K562 (cell line): ENCODE measurements at regions not wholly inside any gene's neighbourhood (a gene's known extent, or its start where the extent isn't known, plus 50 kb on each side); places are given as distances from the start of the nearest gene placed in this dataset.

Experiments
- BHLHE40 ChIP-seq: IDR thresholded peaks from 2 replicates; pipeline ENCODE4 v1.6.1; 2011; ENCODE audit warnings: low read length, improper control_type of control experiment
- CHD1 ChIP-seq: fragments of 200-600 bp; sonication (generic); IDR thresholded peaks from one replicate; pipeline ENCODE4 v1.6.1; 2012; ENCODE audit warnings: mild to moderate bottlenecking, moderate library complexity, low read length, inconsistent platforms
- CTCF ChIP-seq, 3 experiments: IDR thresholded peaks in 2 of 3; conservative IDR thresholded peaks in 1 of 3; 2 replicates each; pipeline ENCODE4 v1.5.1; 2011 to 2012; ENCODE audit warnings: low read length in 3 of 3, mild to moderate bottlenecking in 3 of 3, control low read depth in 2 of 3, improper control_type of control experiment in 1 of 3, inconsistent platforms in 1 of 3, low read depth in 1 of 3, mixed read lengths in 1 of 3, moderate library complexity in 1 of 3; ENCODE audit not compliant: insufficient read depth in 2 of 3
- NBN ChIP-seq: fragments of 450-650 bp; IDR thresholded peaks from 2 replicates; pipeline ENCODE4 v1.6.1; 2016; ENCODE audit warnings: low read depth, mild to moderate bottlenecking
- NRF1 ChIP-seq, 2 experiments: fragments of 450-650 bp; IDR thresholded peaks in 1 of 2; conservative IDR thresholded peaks in 1 of 2; 2 replicates each; pipeline ENCODE4 v1.6.1; 2014; ENCODE audit warnings: mild to moderate bottlenecking in 2 of 2
- POLR2AphosphoS5 ChIP-seq: IDR thresholded peaks from 2 replicates; pipeline ENCODE4 v1.6.1; 2011; ENCODE audit warnings: mild to moderate bottlenecking, low read depth, low read length, moderate library complexity; ENCODE audit not compliant: control insufficient read depth, insufficient read depth
- TEAD4 ChIP-seq, 2 experiments: sonication (generic) in 1 of 2; formaldehyde crosslinking in 1 of 2; IDR thresholded peaks; 2 replicates each; pipeline versions ENCODE4 v1.6.1 to v1.8.0; 2012 to 2022; ENCODE audit warnings: borderline replicate concordance in 1 of 2, inconsistent platforms in 1 of 2, low read length in 1 of 2, mild to moderate bottlenecking in 1 of 2, missing genetic modification reagents in 1 of 2
- ZNF445 ChIP-seq: fragments of 250-450 bp; sonication (Bioruptor Pico); IDR thresholded peaks from 2 replicates; pipeline ENCODE4 v1.4.0; 2020; ENCODE audit warnings: low read depth, mild to moderate bottlenecking, moderate library complexity
- TF ChIP-seq, protein P1 (sequence below): fragments of 450-650 bp; formaldehyde crosslinking; IDR thresholded peaks from 2 replicates; pipeline ENCODE4 v1.4.0; 2022; ENCODE audit warnings: missing genetic modification characterization
- TF ChIP-seq, protein P2 (sequence below): fragments of 250-450 bp; sonication (Bioruptor Pico); IDR thresholded peaks from 2 replicates; pipeline ENCODE4 v1.5.0; 2020; ENCODE audit warnings: mild to moderate bottlenecking, borderline replicate concordance
- TF ChIP-seq, protein P3 (sequence below): fragments of 450-650 bp; formaldehyde crosslinking; IDR thresholded peaks from 2 replicates; pipeline ENCODE4 v1.4.0; 2020; ENCODE audit warnings: mild to moderate bottlenecking

- TF ChIP-seq, protein P1, sequence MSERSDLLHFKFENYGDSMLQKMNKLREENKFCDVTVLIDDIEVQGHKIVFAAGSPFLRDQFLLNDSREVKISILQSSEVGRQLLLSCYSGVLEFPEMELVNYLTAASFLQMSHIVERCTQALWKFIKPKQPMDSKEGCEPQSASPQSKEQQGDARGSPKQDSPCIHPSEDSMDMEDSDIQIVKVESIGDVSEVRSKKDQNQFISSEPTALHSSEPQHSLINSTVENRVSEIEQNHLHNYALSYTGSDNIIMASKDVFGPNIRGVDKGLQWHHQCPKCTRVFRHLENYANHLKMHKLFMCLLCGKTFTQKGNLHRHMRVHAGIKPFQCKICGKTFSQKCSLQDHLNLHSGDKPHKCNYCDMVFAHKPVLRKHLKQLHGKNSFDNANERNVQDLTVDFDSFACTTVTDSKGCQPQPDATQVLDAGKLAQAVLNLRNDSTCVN = no peak
- TF ChIP-seq ZNF445 (no peak), NRF1 (conservative IDR thresholded peaks at IDR 0.05 in 1 of 2, IDR thresholded peaks at IDR 0.05 in 1 of 2) (no peak), CTCF (IDR thresholded peaks at IDR 0.05 in 2 of 3, conservative IDR thresholded peaks at IDR 0.05 in 1 of 3; ENCODE audit: insufficient read depth in 2 of 3, low read depth in 1 of 3, low read length in 3 of 3) (no peak), BHLHE40 (no peak), POLR2AphosphoS5 (no peak), TEAD4 (IDR thresholded peaks at IDR 0.05; ENCODE audit: low read length) (no peak), TEAD4 (CRISPR knock-in tag; IDR thresholded peaks at IDR 0.05; ENCODE audit: borderline replicate concordance) (no peak), NBN (no peak), CHD1 (no peak)
- TF ChIP-seq, protein P2, sequence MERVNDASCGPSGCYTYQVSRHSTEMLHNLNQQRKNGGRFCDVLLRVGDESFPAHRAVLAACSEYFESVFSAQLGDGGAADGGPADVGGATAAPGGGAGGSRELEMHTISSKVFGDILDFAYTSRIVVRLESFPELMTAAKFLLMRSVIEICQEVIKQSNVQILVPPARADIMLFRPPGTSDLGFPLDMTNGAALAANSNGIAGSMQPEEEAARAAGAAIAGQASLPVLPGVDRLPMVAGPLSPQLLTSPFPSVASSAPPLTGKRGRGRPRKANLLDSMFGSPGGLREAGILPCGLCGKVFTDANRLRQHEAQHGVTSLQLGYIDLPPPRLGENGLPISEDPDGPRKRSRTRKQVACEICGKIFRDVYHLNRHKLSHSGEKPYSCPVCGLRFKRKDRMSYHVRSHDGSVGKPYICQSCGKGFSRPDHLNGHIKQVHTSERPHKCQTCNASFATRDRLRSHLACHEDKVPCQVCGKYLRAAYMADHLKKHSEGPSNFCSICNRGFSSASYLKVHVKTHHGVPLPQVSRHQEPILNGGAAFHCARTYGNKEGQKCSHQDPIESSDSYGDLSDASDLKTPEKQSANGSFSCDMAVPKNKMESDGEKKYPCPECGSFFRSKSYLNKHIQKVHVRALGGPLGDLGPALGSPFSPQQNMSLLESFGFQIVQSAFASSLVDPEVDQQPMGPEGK (CRISPR knock-in tag) = no peak
- TF ChIP-seq, protein P3, sequence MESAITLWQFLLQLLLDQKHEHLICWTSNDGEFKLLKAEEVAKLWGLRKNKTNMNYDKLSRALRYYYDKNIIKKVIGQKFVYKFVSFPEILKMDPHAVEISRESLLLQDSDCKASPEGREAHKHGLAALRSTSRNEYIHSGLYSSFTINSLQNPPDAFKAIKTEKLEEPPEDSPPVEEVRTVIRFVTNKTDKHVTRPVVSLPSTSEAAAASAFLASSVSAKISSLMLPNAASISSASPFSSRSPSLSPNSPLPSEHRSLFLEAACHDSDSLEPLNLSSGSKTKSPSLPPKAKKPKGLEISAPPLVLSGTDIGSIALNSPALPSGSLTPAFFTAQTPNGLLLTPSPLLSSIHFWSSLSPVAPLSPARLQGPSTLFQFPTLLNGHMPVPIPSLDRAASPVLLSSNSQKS = no peak
These were observed 335.9 kb upstream of the DPYD start for GRCh38 chr1:98256700-98257099.
